Neural progenitor cell (in vitro differentiated cells): ENCODE measurements at regions not wholly inside any gene's neighbourhood (a gene's known extent, or its start where the extent isn't known, plus 50 kb on each side); places are given as distances from the start of the nearest gene placed in this dataset.

Source experiments
- DNase-seq: peaks from one replicate; pipeline ENCODE4 v3.0.0-alpha.2; 2016; ENCODE audit warnings: low spot score
- H2AFZ ChIP-seq: fragments of 200-600 bp; sonication (generic); replicated peaks from 2 replicates; pipeline ENCODE4 v1.6.1; 2016; ENCODE audit warnings: antibody characterized with exemption
- H3F3A ChIP-seq: fragments of 200-600 bp; sonication (generic); 2 replicates; pipeline ENCODE4 v1.6.1; 2016; ENCODE audit warnings: antibody characterized with exemption, low read depth
- H3K27ac ChIP-seq: fragments of 200-600 bp; sonication (generic); 2 replicates; pipeline ENCODE4 v1.5.1; 2016; ENCODE audit warnings: mild to moderate bottlenecking
- H3K27me3 ChIP-seq: fragments of 200-600 bp; sonication (generic); 2 replicates; pipeline ENCODE4 v1.6.1; 2016; ENCODE audit warnings: mild to moderate bottlenecking, moderate library complexity
- H3K36me3 ChIP-seq: fragments of 200-600 bp; sonication (generic); 2 replicates; pipeline ENCODE4 v1.5.1; 2016
- H3K4me1 ChIP-seq: fragments of 200-600 bp; sonication (generic); 2 replicates; pipeline ENCODE4 v1.6.1; 2016; ENCODE audit warnings: mixed run types
- H3K4me2 ChIP-seq: fragments of 200-600 bp; sonication (generic); 2 replicates; pipeline ENCODE4 v1.6.1; 2016
- H3K4me3 ChIP-seq: fragments of 200-600 bp; sonication (generic); 2 replicates; pipeline ENCODE4 v1.5.1; 2016
- H3K79me2 ChIP-seq: fragments of 200-600 bp; sonication (generic); 2 replicates; pipeline ENCODE4 v1.6.1; 2016; ENCODE audit warnings: low read depth
- H3K9ac ChIP-seq: fragments of 200-600 bp; sonication (generic); 2 replicates; pipeline ENCODE4 v1.6.1; 2016
- H3K9me3 ChIP-seq: fragments of 200-600 bp; sonication (generic); 2 replicates; pipeline ENCODE4 v1.5.1; 2016; ENCODE audit warnings: low read depth
- H4K20me1 ChIP-seq: fragments of 200-600 bp; sonication (generic); 2 replicates; pipeline ENCODE4 v1.6.1; 2016; ENCODE audit warnings: low read depth
- H3K27ac Mint-ChIP-seq: 3 replicates; pipeline ENCODE4 v1.8.0; 2021; ENCODE audit warnings: mixed read lengths
- H3K27me3 Mint-ChIP-seq: 2 replicates; pipeline ENCODE4 v1.8.0; 2022; ENCODE audit warnings: low read depth, mild to moderate bottlenecking, inconsistent platforms, moderate library complexity, mixed read lengths; ENCODE audit not compliant: insufficient read depth
- H3K36me3 Mint-ChIP-seq: 3 replicates; pipeline ENCODE4 v1.8.0; 2021; ENCODE audit warnings: mixed read lengths
- H3K4me1 Mint-ChIP-seq: 3 replicates; pipeline ENCODE4 v1.8.0; 2021; ENCODE audit warnings: mixed read lengths
- H3K4me3 Mint-ChIP-seq: 3 replicates; pipeline ENCODE4 v1.8.0; 2021; ENCODE audit warnings: mild to moderate bottlenecking, moderate library complexity, mixed read lengths
- H3K9me3 Mint-ChIP-seq: 3 replicates; pipeline ENCODE4 v1.8.0; 2020; ENCODE audit warnings: mixed read lengths
- CTCF ChIP-seq: fragments of 200-600 bp; sonication (generic); IDR thresholded peaks from 2 replicates; pipeline ENCODE4 v1.5.1; 2017; ENCODE audit warnings: antibody characterized with exemption, mild to moderate bottlenecking
- EZH2 ChIP-seq: fragments of 200-600 bp; sonication (generic); IDR thresholded peaks from 2 replicates; pipeline ENCODE4 v1.6.1; 2017; ENCODE audit warnings: antibody characterized with exemption, mild to moderate bottlenecking, moderate library complexity
- EZH2phosphoT487 ChIP-seq: fragments of 200-600 bp; sonication (generic); IDR thresholded peaks from 2 replicates; pipeline ENCODE4 v1.6.1; 2017; ENCODE audit warnings: antibody characterized with exemption

- DNase-seq: no peak
- Mint-ChIP-seq H3K36me3 (no peaks in the 10 kb centered on the region), H3K4me3 (no peak overlapping the region), H3K4me1 (peaks cover 46% of the 10 kb centered on the region), H3K27me3 (peaks cover 4% of the 10 kb centered on the region), H3K27ac (peak overlapping the region; percentile 76), H3K9me3 (peaks cover 2% of the 10 kb centered on the region)
- Histone ChIP-seq H4K20me1 (no peaks in the 10 kb centered on the region), H2AFZ (peak overlapping the region; percentile 8), H3K27ac (no peak overlapping the region), H3K4me1 (peaks cover 23% of the 10 kb centered on the region), H3F3A (peaks cover 19% of the 10 kb centered on the region), H3K9ac (no peak overlapping the region), H3K27me3 (no peaks in the 10 kb centered on the region), H3K9me3 (no peaks in the 10 kb centered on the region), H3K4me2 (no peak overlapping the region), H3K36me3 (no peaks in the 10 kb centered on the region), H3K79me2 (no peaks in the 10 kb centered on the region), H3K4me3 (no peak overlapping the region)
- TF ChIP-seq CTCF (no peak), EZH2 (no peak), EZH2phosphoT487 (no peak)
Observed at GRCh38 chr1:68322837-68323687, 90.7 kb upstream of the WLS start.

GRCh38 chr1:68322096-68322495, 89.8 kb upstream of the WLS start:
- Histone ChIP-seq H3K4me3 (no peak overlapping the region), H3K27me3 (no peaks in the 10 kb centered on the region), H2AFZ (peak overlapping the region; percentile 8), H3K4me2 (no peak overlapping the region), H3K79me2 (no peaks in the 10 kb centered on the region), H3K27ac (no peak overlapping the region), H3K36me3 (no peaks in the 10 kb centered on the region), H3K4me1 (peaks cover 23% of the 10 kb centered on the region), H3F3A (peaks cover 19% of the 10 kb centered on the region), H4K20me1 (no peaks in the 10 kb centered on the region), H3K9ac (no peak overlapping the region), H3K9me3 (no peaks in the 10 kb centered on the region)
- peaks cover 6% of the 10 kb centered on the region for H3K9me3 Mint-ChIP-seq
- no peak overlapping the region for H3K4me3 Mint-ChIP-seq
- TF ChIP-seq EZH2 (no peak), EZH2phosphoT487 (no peak), CTCF (no peak)
- H3K36me3 Mint-ChIP-seq: no peaks in the 10 kb centered on the region
- H3K27ac Mint-ChIP-seq: no peak overlapping the region
- no peak for DNase-seq
- peaks cover 4% of the 10 kb centered on the region for H3K27me3 Mint-ChIP-seq
- peaks cover 46% of the 10 kb centered on the region for H3K4me1 Mint-ChIP-seq

- peak; percentile 84 for DNase-seq
- Histone ChIP-seq H4K20me1 (no peaks in the 10 kb centered on the region), H3K4me3 (no peak overlapping the region), H3K27ac (no peak overlapping the region), H3F3A (peaks cover 19% of the 10 kb centered on the region), H3K9ac (no peak overlapping the region), H3K4me1 (peaks cover 23% of the 10 kb centered on the region), H3K27me3 (no peaks in the 10 kb centered on the region), H2AFZ (no peak overlapping the region), H3K9me3 (no peaks in the 10 kb centered on the region), H3K4me2 (no peak overlapping the region), H3K79me2 (no peaks in the 10 kb centered on the region), H3K36me3 (no peaks in the 10 kb centered on the region)
- Mint-ChIP-seq H3K9me3 (peaks cover 8% of the 10 kb centered on the region), H3K27me3 (peaks cover 4% of the 10 kb centered on the region), H3K36me3 (no peaks in the 10 kb centered on the region), H3K4me1 (peaks cover 46% of the 10 kb centered on the region), H3K4me3 (peak overlapping the region; percentile 11), H3K27ac (no peak overlapping the region)
- TF ChIP-seq CTCF (peak; percentile 80), EZH2phosphoT487 (no peak)
Observed at GRCh38 chr1:68321084-68321685, 88.9 kb upstream of the WLS start.
